OCI-LY3 (cell line): ENCODE measurements at regions not wholly inside any gene's neighbourhood (a gene's known extent, or its start where the extent isn't known, plus 50 kb on each side); places are given as distances from the start of the nearest gene placed in this dataset.

Experiments used
- H2AFZ ChIP-seq: fragments of 200-600, 300-600 bp; shearing (Covaris generic); 2 replicates; pipeline ENCODE4 v1.6.0; 2014; ENCODE audit warnings: antibody characterized with exemption, low read depth, low read length
- H3K27ac ChIP-seq: fragments of 200-600, 300-600 bp; sonication (generic); 2 replicates; pipeline ENCODE4 v1.5.1; 2014; ENCODE audit warnings: mild to moderate bottlenecking, low read length, moderate library complexity, mixed read lengths
- H3K27me3 ChIP-seq: fragments of 200-600, 300-600 bp; sonication (generic); 2 replicates; pipeline ENCODE4 v1.6.1; 2014; ENCODE audit warnings: low read depth, low read length, mixed read lengths
- H3K36me3 ChIP-seq: fragments of 200-600, 300-600 bp; sonication (generic); replicated peaks from 2 replicates; pipeline ENCODE3; 2014; ENCODE audit warnings: low read depth, low read length, mixed read lengths
- H3K4me1 ChIP-seq: fragments of 300-600, 200-600 bp; sonication (generic); 2 replicates; pipeline ENCODE4 v1.6.1; 2014; ENCODE audit warnings: low read length, mixed read lengths
- H3K4me2 ChIP-seq: fragments of 200-600, 300-600 bp; sonication (generic); 2 replicates; pipeline ENCODE4 v1.6.1; 2014; ENCODE audit warnings: low read length, mixed read lengths
- H3K4me3 ChIP-seq: fragments of 300-600, 200-600 bp; sonication (generic); 2 replicates; pipeline ENCODE4 v1.5.1; 2014; ENCODE audit warnings: antibody characterized with exemption, mild to moderate bottlenecking, low read length, moderate library complexity
- H3K79me2 ChIP-seq: fragments of 300-600, 200-600 bp; shearing (Covaris generic); 2 replicates; pipeline ENCODE4 v1.6.1; 2014; ENCODE audit warnings: mild to moderate bottlenecking, low read length, mixed read lengths
- H3K9ac ChIP-seq: fragments of 300-600, 200-600 bp; shearing (Covaris generic); 2 replicates; pipeline ENCODE4 v1.6.0; 2014; ENCODE audit warnings: mild to moderate bottlenecking, low read length, moderate library complexity
- H3K9me3 ChIP-seq: fragments of 200-600, 300-600 bp; shearing (Covaris generic); 2 replicates; pipeline ENCODE4 v1.6.1; 2014; ENCODE audit warnings: low read length, mixed read lengths; ENCODE audit not compliant: insufficient read depth
- H4K20me1 ChIP-seq: fragments of 200-600, 300-600 bp; sonication (generic); 2 replicates; pipeline ENCODE4 v1.6.1; 2016; ENCODE audit warnings: low read length, mixed read lengths; ENCODE audit not compliant: insufficient read depth
- EZH2phosphoT487 ChIP-seq: fragments of 200-600 bp; shearing (Covaris generic); IDR thresholded peaks from 2 replicates; pipeline ENCODE4 v1.6.1; 2018; ENCODE audit warnings: antibody characterized with exemption, mixed run types, low read depth
- TF ChIP-seq, protein P1 (sequence below): fragments of 200-600, 300-600 bp; sonication (generic); IDR thresholded peaks from 2 replicates; pipeline ENCODE4 v1.5.1; 2014; ENCODE audit warnings: antibody characterized with exemption, low read length, low read depth

DNA sequence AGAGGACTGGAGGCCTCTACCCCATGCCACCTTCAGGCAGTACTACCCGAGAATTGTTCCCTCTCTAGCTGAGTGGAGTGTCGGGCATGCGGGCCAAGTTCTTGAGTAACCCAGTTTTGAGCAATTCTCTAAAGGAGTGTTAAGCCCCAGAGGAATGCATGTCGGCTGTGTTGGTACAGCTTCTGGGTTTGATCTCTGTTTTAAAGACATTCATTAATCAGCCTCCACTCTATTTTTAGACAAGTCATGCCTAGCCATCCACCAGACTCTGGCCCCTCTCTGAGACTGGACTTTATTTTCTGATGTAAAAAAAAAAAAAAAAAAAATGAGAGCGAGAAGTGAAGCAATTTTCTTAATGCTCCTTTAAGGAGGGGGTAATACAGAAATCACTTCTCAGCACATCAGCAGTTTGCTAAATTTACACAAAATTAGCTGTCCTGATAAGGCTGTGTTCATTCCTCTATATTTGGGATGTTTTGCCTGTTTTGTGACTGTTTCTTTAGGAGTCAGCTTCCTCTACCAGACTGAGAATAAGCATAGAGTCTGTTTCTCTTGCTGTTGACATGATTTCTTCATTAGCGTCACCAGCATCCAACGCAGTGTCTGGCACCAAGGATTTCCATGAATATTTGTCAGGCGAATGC, 88.7 kb downstream of the AXIN2 start:
- no peak overlapping the region for H3K4me3 ChIP-seq
- no peaks in the 10 kb centered on the region for H3K9me3 ChIP-seq
- H2AFZ ChIP-seq: no peak overlapping the region
- H3K36me3 ChIP-seq: no peaks in the 10 kb centered on the region
- no peak overlapping the region for H3K27ac ChIP-seq
- H3K27me3 ChIP-seq: peaks cover 23% of the 10 kb centered on the region
- H3K79me2 ChIP-seq: no peaks in the 10 kb centered on the region
- TF ChIP-seq, protein P1, sequence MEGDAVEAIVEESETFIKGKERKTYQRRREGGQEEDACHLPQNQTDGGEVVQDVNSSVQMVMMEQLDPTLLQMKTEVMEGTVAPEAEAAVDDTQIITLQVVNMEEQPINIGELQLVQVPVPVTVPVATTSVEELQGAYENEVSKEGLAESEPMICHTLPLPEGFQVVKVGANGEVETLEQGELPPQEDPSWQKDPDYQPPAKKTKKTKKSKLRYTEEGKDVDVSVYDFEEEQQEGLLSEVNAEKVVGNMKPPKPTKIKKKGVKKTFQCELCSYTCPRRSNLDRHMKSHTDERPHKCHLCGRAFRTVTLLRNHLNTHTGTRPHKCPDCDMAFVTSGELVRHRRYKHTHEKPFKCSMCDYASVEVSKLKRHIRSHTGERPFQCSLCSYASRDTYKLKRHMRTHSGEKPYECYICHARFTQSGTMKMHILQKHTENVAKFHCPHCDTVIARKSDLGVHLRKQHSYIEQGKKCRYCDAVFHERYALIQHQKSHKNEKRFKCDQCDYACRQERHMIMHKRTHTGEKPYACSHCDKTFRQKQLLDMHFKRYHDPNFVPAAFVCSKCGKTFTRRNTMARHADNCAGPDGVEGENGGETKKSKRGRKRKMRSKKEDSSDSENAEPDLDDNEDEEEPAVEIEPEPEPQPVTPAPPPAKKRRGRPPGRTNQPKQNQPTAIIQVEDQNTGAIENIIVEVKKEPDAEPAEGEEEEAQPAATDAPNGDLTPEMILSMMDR: no peak
- no peak for TF ChIP-seq EZH2phosphoT487
- H4K20me1 ChIP-seq: no peaks in the 10 kb centered on the region
- H3K9ac ChIP-seq: no peak overlapping the region
- H3K4me2 ChIP-seq: no peak overlapping the region
- no peaks in the 10 kb centered on the region for H3K4me1 ChIP-seq

DNA sequence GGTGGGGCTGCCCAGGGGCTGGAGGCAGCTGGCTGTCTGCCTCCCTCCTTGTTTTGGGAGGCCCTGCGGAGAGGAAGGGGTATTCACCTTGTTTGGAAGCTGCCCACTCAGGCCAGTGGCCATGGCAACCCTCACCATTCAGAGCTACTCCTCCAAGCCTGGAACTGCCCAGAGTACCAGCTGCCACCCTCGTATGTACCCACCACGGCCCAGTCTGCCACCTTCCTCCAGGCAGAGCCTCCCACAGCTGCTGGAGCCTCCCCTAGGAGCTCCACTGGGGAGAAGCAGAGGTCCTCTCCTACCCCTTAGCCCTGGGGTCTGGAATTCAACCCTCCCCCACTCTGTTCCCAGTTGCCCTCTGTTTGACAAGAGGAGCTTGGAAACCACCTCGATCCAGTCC, 90.7 kb downstream of the AXIN2 start:
- no peak for TF ChIP-seq EZH2phosphoT487
- TF ChIP-seq, protein P1: no peak
- H3K4me2 ChIP-seq: no peak overlapping the region
- no peaks in the 10 kb centered on the region for H3K79me2 ChIP-seq
- no peaks in the 10 kb centered on the region for H3K36me3 ChIP-seq
- no peak overlapping the region for H3K4me3 ChIP-seq
- H4K20me1 ChIP-seq: no peaks in the 10 kb centered on the region
- H3K27me3 ChIP-seq: peaks cover 23% of the 10 kb centered on the region
- H3K9ac ChIP-seq: no peak overlapping the region
- H2AFZ ChIP-seq: no peak overlapping the region
- no peak overlapping the region for H3K27ac ChIP-seq
- H3K4me1 ChIP-seq: peaks cover 7% of the 10 kb centered on the region; the same call in 1 of the 2 replicates
- H3K9me3 ChIP-seq: no peaks in the 10 kb centered on the region

DNA sequence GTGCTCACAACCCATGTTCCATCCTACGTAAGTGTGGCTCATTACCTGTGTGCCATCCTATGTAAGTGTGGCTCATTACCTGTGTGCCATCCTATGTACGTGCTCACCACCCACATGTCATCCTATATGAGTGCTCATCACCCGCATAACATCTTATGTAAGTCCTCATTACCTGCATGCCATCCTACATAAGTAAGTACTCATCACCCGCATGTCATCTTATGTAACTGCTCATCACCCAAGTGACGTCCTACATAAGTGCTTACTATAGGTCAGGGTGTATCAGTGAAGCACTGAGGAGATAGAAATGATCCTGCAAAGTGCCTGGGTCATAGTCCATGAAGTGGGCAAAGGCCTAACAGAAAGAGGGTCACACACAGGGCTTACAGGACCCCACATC, 93.1 kb downstream of the AXIN2 start:
- Histone ChIP-seq H3K4me3 (no peak overlapping the region), H3K36me3 (no peaks in the 10 kb centered on the region), H4K20me1 (no peaks in the 10 kb centered on the region), H3K27ac (no peak overlapping the region), H3K4me2 (no peak overlapping the region), H3K79me2 (no peaks in the 10 kb centered on the region), H3K4me1 (peaks cover 7% of the 10 kb centered on the region; the same call in 1 of the 2 replicates), H3K9me3 (no peaks in the 10 kb centered on the region), H2AFZ (no peak overlapping the region), H3K9ac (no peak overlapping the region), H3K27me3 (peaks cover 14% of the 10 kb centered on the region)
- TF ChIP-seq, protein P1: no peak
- TF ChIP-seq EZH2phosphoT487: no peak

DNA sequence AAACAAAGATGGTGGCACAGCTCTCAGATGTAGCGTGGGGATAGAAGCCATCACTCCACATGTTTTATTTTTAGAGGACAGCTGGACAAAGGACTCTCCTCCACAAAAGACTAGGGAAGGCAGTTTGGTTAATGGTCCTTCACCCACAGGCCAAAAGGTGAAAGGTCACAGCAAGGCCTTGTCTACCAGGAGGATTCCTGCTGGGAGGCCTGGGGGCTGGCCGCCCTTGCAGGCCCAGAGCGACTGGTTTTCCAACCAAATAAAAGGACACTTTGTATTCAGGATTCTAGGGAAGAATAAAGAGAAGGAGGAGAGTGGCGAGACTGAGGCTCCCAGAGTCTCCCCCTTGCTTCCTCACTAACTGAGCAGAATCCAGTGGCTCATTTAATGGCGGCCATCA, 94.3 kb downstream of the AXIN2 start:
- H4K20me1 ChIP-seq: no peaks in the 10 kb centered on the region
- peaks cover 7% of the 10 kb centered on the region; the same call in 1 of the 2 replicates for H3K27me3 ChIP-seq
- no peak overlapping the region for H3K9ac ChIP-seq
- no peaks in the 10 kb centered on the region for H3K36me3 ChIP-seq
- peaks cover 7% of the 10 kb centered on the region; the same call in 1 of the 2 replicates for H3K4me1 ChIP-seq
- no peak overlapping the region for H3K27ac ChIP-seq
- H3K9me3 ChIP-seq: no peaks in the 10 kb centered on the region
- no peaks in the 10 kb centered on the region for H3K79me2 ChIP-seq
- H3K4me2 ChIP-seq: no peak overlapping the region
- H2AFZ ChIP-seq: no peak overlapping the region
- H3K4me3 ChIP-seq: no peak overlapping the region
- TF ChIP-seq EZH2phosphoT487: no peak
- TF ChIP-seq, protein P1: no peak
